GM18858 (cell line): ENCODE measurements at regions not wholly inside any gene's neighbourhood (a gene's known extent, or its start where the extent isn't known, plus 50 kb on each side); places are given as distances from the start of the nearest gene placed in this dataset.
"Not testable (repeated sequence)": the region's sequence is repeated elsewhere in the genome, so short reads cannot be mapped to it uniquely, and the experiment has no call there.

Source experiments
- ATAC-seq: cut with Tn5 transposase; IDR thresholded peaks from one replicate; pipeline ENCODE4 v1.9.1; 2021; ENCODE audit not compliant: unreplicated experiment

DNA sequence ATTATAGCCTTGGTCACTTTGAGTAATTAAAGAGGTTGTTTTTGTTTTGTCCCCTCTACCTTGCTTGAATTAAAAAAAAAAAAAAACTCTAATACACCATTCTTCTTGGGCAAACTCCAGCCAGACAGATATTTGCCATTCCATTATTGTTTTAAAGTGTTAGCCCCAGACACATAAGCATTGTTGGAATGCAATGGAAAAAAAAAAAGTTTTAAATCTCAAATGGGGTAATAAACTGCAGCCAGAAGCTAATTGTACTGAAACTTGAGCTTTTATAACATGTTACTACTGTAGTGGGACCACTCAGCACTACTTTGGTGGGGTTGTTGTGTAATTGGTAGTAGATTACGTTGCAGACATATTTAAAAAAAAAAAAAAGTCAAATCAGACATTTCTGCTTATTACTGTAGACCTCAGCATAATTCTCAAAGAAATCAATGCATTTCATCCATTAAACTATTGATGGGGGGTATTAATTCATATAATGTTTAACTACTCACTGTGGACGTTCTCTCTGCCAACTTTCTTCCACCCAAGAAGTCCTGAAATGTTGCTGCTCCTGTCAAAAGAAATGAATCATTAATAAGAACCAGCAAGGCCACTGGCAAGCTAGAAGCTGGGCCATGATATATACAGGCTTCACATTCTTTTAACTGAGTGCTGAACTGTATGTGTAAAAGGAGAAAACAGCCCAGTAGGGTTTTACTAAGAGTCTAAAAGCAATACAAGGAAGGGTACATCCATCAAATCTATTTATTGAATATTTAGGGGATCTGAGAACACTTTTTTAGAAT lies 626.6 kb upstream of the SOX9 start:
- no peak for ATAC-seq

DNA sequence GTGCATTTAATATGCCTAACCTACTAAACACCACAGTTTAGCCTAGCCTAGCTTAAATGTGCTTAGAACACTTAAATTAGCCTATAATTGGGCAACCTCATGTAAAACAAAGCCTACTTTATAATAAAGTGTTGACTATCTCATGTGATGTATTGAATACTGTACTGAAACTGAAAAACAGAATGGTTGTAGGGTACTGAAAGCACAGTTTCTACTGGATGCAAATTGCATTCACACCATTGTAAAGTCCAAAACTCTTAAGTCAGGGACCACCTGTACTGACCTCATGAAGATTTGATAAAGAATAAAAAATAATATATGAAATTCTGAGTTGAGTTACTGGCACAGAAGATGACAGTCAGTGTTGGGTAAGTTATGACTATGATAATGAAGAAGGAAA lies 625.4 kb upstream of the SOX9 start:
- ATAC-seq = no peak

DNA sequence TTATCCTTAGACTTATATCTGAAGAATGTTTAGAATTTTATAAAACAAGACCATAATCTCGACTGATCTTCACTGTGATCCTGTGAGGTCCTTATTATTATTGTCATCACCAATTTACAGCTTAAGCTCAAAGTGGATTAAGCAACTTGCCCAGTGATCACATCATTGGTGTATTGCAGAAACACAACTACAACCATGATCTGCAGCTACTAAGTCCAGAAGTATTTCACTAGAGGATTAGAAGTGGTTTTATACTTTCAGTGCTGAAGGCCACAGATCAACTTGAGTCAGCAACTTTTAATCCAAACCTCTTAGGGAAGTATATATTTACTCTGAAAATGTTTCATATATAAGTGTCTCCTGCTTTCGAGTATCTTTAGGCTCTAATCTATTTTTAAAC lies 624.3 kb upstream of the SOX9 start:
- no peak for ATAC-seq

DNA sequence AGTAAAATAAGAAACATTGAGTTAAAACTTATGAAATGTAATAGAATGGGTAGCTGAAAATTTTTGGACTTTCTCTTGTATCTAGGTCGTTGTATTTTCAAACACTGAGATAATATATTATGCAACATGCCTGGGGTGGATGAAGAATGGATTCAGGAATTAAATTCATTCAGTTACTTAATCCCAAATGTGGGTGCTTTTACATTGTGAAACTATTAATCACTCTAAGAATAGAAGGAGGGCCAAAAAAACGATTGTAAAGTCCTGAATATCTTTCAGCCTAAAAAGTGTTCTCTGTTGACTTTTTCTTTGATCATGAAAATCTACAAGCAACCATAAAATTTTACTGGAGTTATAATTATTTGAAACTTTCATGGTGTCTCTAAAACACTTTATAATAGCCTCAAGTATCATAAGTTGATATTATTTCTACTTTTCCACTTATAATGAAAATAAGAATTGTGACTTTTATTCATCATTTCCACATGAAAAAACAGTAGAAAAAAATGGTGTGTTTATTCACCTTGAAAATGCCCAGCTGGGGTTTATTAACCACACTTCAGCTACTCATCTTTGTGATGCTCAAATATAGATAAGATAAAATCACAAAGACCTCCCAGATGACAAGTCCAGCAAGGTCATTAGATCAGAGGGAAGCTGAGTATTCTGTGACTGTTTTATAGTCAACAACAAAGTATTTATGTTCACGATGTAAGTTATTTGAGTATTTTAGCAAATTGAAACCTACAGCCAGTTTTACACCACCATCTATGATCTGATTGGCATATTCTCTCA lies 619.9 kb upstream of the SOX9 start:
- no peak for ATAC-seq

DNA sequence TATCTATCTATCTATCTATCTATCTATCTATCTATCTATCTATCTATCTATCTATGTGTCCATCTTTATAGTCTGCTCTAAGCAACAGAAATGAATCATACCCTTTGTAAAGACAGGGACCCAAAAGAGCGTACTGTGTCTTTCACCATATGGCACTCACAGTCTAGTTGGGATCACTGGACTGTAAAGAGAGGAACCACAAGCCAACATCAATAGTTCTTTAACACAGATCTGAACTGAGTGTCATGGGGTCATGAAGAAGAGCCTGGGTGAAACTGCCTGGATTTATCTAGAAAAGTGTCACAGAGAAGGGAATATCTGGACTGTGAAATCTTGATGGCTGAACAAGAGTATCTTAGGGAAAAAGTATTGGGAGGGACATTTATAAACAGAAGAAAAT lies 619.1 kb upstream of the SOX9 start:
- ATAC-seq = no peak

DNA sequence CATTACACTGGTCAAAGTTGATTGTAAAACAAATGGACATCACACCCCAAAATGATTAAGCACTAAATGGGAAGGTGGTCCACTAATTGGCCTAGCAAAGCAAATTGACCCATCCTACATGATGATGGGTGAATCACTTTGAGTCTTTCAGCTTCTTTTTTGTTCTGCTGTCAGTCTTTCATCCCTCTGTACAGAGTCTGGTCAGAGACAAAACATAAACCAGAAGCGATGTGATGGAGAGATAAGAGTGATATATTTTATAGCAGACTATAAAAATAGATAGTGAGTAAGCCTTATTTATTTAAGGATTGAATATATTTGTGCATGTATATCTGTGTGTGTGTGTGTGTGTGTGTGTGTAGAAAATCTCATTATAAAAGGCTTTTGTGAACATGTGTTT lies 618.4 kb upstream of the SOX9 start:
- no peak for ATAC-seq

DNA sequence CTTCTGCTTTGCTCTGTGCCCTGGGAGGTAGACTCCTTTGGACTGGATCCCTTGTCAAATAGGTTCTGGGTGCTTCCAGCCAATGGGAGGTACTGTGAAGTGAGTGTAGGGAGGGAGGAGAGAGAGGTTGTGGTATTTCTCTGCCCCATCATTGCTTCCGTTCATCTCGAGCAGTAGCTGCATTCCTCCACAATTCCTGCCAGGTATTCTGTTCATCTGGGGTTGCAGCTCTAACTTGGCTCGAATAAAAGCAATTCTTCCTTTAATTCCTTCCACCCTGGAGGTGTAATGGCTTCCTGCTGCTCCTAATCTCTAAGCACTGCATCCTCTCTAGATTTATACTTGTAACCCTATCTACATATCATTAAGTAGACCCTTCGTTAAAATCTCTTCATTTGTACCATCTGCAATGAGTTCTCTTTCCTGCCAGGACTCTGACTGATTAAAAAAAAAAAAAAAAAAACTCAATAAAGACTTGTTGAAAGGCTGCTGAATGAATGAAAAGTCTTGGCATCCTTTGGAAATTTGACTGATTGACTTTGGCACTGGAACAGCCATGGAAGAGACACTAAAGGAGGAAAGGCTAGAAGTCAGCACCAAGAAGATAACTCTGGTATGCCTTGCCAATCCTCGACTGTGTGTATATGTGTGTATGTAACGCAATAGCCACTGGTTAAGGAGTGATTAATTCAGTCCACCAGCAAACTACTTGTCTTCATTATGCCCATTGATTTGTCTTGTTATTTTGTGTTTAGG lies 616.9 kb upstream of the SOX9 start:
- no peak for ATAC-seq

DNA sequence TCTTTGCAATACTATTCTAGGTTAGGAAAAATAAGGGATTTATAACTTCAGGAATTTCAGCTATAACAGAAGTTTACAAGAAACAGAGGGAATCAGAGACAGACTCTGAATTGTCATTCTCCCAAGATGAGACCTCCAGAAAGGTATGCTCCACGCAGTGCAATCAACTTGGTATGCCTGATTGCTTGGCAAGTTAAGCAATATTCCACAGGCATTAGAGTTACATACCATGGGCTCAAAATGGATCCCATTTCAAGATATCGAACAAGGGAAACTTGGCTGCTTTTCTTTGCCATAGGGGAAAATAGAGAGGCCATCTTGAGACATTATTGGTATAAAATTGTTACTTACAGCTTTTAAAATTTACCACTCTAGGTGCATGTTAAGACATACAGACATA lies 615.6 kb upstream of the SOX9 start:
- ATAC-seq = no peak

DNA sequence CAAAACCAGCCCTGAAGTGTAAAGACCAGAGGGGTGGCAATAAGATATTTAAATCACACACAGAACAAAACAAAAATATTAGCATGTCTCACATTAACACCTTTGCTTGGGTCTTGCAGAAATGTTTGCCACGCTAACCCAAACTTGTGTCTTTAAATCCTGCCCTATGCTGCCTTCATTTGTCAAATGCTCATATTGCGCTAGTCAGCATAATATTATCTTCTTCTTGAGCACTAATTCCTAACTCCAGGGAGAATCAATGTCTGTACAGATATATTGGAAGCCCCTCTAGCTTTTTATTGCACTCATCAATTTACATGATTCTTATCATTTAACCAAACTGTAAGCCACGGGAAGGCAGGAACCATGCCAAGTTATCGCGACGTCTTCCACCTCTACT lies 614.8 kb upstream of the SOX9 start:
- no peak for ATAC-seq

DNA sequence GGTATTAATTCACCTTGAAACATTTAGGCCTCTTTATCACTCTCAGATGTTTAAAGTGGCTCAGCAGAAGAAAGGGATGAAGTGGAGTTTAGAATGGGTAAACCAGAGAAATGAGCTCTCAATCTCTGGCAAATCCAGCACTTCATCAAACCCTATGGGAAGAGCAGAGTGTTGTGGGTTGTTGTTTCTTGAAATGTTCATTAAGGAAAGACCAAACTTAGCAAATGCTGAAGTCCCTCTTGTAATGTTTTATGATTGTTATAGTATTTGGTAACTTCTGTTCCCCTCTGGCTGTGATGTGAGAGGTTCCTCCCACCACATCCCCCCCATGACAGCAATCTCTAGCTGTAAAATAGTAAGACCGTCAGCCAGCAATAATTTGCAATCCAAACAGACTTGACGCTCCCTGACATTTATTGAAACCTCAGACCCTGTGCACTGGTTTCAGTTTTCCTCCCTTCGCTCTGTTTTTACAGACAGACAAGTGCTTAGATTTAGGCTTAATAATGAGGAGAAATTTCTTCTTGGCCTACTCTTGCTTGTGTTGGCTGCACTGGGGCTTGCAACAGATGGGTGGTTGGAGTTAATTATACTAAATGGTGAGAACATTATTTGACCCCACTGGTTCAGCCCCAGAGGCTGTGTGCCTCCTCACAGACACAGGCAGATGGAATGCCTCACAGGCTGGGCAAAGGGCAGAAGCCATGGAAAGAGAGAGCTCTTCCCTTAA lies 609.4 kb upstream of the SOX9 start:
- ATAC-seq = no peak

DNA sequence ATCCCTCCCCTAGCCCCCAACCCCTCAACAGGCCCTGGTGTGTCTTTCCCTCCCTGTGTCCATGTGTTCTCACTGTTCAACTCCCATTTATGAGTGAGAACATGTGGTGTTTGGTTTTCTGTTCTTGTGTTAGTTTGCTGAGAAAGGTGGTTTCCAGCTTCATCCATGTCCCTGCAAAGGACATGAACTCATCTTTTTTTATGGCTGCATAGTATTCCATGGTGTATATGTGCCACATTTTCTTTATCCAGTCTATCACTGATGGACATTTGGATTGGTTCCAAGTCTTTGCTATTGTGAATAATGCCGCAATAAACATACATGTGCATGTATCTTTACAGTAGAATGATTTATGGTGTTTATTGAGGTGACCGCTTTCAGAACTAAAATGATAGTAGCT lies 607.1 kb upstream of the SOX9 start:
- ATAC-seq = not testable (repeated sequence)

DNA sequence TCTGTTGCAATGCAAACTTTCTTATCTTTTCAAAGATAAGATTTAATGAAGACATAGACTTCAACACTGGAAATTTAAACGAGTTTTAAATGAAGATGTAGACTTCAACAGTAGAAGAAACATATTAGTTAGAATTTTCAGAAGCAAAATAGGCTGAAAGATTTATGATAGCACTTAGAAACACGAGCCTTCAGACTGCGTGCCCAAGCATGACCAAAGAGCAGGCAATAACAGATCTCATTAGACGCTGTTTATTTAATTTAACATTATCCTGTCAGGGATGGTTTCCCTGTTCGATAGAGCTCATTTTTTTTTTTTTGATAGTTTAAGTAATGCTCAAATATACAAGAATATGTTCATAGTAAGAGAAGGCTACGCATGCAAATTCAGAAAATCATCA lies 604.7 kb upstream of the SOX9 start:
- no peak for ATAC-seq

DNA sequence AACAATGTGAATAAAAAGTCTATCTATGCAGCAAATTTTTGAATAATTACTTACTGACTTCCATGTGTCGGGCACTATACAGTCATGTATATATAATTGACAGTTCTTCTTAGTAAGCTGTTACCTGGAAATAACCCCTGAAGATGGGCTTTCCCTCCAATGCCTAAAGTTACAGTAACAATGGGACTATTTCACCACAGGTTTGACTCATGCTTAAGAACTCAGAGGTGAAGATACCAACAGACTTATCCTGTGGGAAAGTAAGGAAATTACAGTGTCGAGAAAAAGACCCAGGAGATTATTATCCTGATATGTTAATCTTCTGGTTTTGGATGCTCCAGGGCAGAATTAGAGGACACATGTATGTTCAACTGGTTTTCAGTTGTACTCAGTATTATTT lies 601.5 kb upstream of the SOX9 start:
- no peak for ATAC-seq

DNA sequence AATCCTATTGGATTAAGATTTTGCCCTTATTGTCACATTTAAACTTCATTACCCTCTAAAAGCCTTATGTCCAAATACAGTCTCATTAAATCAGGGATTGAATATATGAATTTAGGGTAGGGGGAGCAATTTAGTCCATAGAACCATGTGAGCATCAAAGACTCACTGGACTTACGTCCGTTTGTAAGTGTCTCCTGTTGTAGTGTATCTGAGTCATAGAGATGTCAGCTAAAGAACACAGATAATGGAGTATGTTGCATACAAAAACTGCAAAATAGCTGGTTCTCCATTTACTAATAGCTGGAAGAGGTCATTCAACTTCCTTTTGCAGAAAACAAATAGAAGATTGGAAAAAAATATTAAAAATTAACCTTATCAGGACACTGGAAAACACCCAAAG lies 599.1 kb upstream of the SOX9 start:
- ATAC-seq = no peak

DNA sequence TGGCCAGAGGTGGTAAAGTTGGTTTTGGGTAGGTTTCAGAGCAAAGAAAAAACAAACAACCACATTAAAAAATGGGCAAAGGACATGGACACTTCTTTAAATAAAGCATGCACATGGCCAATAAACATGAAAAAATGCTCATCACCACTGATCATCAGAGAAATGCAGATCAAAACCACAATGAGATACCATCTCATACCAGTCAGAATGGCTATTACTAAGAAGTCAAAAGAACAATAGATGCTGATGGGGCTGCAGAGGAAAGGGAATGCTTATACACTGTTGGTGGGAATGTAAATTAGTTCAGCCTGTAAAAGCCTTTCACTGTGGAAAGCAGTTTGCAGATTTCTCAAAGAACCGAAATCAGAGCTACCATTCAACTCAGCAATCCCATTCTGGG lies 598.4 kb upstream of the SOX9 start:
- no peak for ATAC-seq

DNA sequence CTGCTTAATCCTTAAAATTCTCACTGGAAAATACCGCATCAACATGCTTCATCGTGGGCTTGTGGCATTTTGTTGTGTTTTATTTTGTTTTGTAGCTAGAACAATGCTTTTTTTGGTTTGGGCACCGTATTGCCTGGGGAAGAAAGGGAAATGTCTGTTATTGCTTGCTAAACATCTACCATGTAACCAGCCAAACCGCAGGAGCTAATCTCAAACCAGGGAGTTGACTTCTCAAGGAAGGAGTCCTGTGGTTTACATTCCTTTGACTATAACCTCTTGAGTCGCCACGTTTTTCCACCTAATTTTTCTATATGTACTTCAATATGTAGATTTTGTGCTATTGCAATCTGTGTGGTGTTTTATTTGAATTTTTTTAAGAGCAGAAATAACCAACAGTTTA lies 593.5 kb upstream of the SOX9 start:
- ATAC-seq = no peak

DNA sequence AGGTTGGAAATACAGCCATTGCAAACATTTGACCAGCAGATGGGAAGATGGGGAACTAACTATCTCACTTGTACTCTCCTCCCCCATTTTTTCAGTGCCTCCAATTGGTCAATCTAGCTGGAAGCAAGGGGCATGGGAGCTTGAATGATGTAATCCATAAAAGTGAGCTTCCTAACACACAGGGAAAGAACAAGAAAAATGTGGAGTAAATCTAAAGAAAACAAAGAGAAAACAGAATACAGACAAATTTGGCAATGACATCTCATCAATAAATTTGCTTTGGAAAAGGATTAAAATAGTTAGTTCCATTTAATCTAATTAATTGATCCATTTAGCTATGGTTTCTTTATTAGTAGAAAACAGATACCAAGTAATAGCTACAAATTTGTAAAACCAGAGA lies 592.6 kb upstream of the SOX9 start:
- ATAC-seq = no peak

DNA sequence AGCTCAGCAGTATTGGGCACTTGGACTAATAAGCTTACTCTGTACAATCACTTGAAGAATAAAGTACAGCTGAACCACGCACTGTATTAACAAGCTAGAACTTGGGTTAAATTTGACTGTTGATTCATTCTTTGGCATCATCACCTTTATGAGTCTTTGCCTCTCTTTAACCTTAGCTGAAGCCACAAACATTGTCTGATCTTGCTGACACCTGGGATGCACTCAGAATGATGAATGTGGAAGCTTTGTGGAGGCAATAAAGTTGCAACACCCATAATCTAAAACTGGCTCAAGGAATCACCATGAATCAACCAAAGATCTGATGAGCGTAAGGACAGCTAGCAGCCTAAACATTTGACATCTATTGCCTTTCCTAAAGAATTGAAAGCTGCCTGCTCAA lies 590.6 kb upstream of the SOX9 start:
- no peak for ATAC-seq

DNA sequence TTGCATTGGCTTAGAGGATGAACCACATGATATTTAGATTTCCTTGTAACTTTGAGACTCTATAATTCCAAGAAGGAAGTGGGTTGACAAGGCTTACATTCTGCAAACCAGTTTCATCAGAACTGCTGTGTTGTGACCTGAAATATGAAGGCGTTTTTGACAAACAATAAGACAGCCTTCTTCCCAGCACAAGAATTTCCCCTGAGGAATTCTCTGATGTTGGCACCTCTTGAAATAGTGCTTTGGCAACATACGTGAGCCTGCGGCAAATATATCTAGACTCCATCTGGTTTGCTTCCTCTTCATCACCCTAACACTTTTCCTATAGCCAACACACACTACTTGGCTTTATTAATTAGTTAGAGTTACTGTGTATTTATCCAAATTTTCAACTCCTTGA lies 585.5 kb upstream of the SOX9 start:
- ATAC-seq = no peak

DNA sequence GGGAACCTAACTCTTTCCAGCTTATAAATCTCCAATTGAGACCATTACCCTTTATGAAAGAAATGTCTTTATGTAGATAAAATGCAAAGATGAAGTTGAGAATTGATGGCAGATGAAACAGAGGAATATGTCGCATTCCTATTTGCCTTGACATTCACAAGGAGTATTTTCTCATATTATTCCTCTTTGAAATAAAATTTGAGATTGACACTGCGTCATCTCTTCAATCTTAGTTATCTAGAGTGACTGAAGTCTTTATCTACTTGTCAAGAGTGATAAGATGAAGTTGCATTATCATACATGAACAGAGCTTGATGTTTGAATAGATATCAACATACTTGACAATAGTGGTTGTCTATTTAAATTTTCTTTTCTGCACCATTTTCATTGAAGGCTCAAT lies 574.4 kb upstream of the SOX9 start:
- ATAC-seq = no peak

DNA sequence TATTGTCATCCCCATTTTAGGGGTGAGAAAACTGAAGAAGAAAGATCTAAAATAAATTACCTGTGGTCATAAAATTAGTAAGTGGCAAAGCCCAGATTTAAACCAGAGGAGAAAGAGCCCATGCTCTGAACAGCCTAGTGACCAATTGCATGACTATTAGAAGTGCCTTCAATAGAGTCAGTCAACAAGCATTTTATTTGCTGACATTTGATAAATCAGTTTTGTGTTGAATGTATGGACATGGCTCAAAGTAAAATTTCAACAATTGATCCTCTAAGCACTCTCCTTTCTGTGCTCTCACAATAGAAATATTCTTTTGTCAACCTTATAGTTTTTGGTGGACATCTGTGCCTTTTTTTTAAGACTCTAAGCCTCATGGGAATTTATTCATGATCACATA lies 572.9 kb upstream of the SOX9 start:
- ATAC-seq = no peak
